GM19438 (cell line): ENCODE measurements at regions not wholly inside any gene's neighbourhood (a gene's known extent, or its start where the extent isn't known, plus 50 kb on each side); places are given as distances from the start of the nearest gene placed in this dataset.
"Not testable (repeated sequence)": the region's sequence is repeated elsewhere in the genome, so short reads cannot be mapped to it uniquely, and the experiment has no call there.

ENCODE experiments used
- ATAC-seq: cut with Tn5 transposase; IDR thresholded peaks from one replicate; pipeline ENCODE4 v1.9.1; 2021; ENCODE audit warnings: low read depth; ENCODE audit not compliant: unreplicated experiment

DNA sequence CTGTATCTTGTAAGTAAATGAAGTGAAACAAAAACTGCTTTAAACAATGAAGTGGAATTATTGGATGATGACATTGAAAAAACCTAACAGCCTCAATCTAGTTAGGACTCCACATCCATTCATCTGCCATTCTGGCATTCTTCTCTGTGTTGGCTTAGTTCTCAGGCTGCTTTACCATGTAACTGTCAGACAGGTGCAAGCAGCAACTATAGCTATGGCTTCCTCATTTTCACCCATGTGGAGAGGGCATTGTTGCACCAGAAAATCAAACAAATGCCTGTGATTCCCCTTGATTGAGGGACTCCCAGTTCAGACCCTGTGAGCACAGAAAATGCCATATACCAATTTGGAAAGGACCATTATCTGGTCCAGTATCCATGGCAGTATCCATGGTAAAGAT lies 129.5 kb upstream of the NYAP2 start:
- ATAC-seq, result no peak

DNA sequence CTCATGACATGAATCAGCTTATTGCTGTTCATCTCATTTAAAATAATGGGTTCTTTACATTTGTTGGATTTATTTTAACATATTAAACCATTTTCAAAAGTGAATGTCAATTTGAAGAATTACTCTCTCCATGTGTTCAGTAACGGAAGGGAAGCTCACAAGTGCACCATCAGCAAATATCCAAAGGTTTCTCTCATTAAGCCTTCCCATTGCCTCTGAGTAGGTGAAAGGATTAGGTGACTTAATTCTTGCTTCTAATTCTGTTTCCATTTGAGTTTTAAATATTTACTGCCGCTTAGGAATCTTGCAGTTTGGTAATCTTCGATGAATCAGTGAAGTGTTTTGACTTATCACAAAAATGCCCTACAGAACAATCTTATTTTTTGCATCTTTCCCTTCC lies 145.1 kb upstream of the NYAP2 start:
- no peak for ATAC-seq

DNA sequence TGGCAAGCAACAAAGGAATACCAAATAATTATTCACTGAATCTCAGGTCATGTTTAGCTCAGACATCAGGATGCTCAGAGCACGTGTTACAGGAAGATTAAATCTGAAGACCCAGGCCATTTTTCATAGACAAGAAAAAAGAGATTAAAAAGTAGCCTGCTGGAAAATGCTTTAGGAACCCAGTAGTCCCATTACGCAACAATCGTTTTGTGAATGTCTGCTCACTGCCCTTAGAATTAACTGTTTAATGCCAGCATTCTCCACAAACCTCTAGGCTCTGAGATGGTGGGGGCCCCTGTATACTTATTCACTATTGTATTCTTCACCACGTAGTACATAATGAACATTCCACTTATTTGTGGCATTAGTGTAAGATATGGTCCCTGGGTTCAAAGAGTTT lies 154.6 kb upstream of the NYAP2 start:
- ATAC-seq, result no peak

DNA sequence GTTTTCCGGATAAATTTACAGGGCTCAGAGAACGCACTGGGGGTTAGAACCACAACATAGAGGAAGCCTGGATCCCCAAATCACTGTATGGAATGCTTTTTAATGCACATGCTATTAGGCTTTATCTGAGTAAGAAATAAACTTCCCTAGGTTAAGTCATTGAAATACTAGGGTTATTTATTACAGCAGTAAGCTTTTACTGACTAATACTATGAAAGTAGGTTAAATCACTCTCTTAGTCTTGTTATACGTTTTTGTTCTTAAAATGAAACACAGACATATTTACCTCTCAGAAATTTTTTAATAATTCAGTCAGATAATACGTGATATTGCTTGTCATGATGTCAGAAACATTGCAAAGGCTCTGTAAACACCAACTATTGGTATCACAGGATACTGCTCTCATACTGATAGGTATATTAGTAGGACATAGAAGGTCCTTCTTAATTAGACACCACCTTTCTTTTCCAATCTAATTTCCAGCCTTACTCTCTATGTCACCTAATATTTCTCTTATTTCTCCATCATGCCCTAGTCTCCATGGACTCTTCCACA lies 162.7 kb upstream of the NYAP2 start:
- ATAC-seq, result no peak

DNA sequence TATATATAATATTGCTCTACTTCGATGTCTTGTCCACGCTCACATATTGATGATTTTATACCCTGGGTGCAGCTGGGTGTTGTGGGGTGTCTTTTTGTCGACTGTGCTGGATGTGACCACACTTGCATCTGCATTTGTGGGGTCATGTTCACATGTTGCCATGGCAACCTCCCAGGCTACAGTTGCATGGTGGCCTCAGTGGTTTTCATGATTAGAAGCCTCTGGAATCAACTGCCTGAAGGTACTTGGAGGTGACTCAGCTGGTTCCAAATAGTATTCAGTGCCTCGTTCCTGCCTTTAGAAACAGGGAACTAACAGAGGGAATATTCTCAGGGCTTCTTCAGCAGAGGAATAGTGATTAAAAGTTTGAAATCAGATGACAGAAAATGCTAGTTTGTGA lies 166.3 kb upstream of the NYAP2 start:
- ATAC-seq, result no peak

DNA sequence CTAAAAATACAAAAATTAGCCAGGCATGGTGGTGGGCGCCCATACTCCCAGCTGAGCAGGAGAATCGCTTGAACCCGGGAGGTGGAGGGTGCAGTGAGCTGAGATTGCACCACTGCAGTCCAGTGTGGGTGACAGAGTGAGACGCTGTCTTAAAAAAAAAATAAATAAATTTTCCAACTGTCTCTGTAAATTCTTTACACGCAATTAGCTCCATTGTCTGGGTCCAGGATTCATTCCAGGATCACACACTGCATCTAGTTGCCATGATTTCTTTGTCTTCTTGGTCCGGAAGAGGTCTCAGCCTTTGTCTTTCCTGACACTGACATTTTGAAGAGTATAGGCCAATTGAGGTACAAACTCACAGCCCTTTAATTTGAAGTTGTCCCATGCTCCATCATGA lies 167.6 kb upstream of the NYAP2 start:
- ATAC-seq, result no peak

DNA sequence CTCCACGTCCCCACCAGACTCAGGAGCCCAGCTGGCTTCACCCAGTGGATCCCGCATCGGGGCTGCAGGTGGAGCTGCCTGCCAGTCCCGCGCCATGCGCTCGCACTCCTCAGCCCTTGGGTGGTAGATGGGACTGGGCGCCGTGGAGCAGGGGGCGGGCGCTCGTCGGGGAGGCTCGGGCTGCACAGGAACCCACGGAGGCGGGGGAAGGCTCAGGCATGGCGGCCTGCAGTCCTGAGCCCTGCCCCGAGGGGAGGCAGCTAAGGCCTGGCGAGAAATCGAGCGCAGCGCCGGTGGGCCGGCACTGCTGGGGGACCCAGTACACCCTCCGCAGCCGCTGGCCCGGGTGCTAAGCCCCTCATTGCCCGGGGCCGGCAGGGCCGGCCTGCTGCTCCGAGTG lies 170.2 kb upstream of the NYAP2 start:
- not testable (repeated sequence) for ATAC-seq

DNA sequence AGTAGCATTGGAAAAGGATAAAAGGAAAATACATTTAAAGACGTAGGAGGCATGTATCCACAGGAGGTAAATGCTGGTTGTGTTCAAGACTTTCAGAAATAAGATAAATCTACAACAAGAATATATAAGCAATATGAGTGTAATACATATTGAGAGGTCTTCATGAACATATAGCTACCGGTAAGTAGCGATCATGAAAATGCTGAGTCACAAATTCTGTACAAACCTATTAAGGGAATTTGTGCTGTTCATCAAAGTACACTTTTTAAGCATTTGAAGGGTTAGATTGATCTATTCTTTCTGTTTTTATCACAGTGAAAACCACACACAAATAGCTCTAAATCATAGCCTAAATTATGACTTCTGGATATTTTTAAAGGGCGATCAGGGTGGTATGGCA lies 173.1 kb upstream of the NYAP2 start:
- no peak for ATAC-seq

DNA sequence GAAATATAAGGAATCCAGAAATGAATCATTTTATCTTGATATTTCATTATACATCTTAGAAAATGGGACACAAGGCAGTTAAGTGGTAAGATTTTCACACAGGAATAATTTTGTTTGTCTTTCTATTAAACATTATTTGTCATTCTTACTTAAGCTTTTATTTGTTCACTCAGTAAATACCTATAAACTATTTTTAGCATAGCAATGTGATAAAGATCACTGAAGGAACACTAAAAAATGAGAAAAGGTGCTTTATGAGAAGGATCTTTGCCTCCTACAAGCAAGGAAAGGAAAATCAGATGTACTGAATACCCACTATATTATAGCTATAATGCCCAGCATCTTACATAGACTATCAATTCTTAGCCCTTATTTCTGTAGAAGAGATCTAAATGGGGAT lies 176.2 kb upstream of the NYAP2 start:
- no peak for ATAC-seq

DNA sequence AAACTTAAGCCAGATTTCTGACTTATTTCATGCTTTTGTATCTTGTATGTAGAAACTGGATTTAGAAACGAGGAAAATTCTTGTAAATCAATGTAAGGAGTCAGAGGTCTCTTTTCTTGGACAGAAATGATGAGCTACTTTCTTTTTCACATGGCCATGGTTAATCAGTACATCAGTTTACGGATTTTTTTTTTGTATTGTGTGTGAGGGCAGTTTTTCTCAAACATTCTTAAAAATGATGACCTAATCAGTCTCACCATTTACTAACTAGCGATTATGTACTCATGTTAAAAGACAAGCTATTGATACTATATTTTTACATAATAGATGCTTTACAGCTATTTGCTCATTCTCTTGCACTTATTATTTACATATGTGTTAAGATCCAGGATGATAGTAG lies 165.2 kb upstream of the DOCK10 start:
- no peak for ATAC-seq

DNA sequence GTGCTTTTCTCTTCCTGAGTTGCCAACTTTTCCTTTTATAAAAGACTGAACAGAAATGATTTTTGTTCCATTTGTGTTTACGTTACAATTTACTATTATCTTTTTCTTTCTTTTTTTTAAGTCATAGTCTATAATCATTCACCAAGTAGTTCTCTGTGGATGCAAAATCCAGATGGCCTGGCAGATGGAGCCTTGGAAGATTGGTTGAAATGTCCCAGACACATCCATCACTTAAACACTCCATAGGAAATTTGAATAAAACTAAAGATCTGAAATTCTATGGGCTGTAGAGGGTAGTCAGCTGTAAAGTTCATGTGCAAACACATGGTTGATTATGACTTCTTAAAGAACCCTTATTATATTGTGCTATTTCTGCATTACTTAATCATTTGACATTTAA lies 164.8 kb upstream of the DOCK10 start:
- no peak for ATAC-seq

DNA sequence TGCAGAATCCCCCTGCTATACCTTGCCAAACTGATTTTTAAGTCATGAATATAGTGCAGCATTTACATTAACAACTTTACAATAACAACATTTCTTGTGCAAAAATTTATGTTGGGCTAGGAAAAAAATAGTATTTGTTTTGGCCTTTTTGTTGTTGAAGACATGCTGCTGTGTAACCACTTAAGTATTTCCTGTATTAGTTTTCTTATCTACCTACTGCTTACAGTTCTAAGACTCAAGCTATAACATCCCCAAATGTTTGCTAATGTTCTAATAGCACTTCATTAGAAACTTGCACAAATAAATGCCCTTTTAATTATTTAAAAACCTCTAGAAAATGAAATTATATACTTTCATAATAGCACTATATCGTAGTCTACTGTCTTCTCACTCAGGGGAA lies 154.3 kb upstream of the DOCK10 start:
- no peak for ATAC-seq

DNA sequence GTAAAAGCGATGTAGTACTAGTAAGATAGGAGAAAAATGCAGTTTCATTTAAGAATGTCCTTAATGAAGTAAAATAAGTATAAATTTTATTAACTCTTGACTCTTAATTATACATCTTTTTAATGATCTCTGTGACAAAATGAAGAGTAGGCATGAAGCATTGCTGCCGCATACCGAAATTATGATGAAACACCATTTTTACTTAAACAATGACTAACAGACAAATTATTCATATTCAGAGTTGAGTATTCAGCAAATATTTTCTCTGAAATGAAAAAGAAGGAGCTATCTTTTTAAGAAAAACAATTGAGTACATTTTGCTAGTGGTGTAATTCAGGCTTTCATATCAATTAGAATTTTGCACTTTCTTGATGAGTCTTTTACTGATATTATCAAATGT lies 150.6 kb upstream of the DOCK10 start:
- no peak for ATAC-seq

DNA sequence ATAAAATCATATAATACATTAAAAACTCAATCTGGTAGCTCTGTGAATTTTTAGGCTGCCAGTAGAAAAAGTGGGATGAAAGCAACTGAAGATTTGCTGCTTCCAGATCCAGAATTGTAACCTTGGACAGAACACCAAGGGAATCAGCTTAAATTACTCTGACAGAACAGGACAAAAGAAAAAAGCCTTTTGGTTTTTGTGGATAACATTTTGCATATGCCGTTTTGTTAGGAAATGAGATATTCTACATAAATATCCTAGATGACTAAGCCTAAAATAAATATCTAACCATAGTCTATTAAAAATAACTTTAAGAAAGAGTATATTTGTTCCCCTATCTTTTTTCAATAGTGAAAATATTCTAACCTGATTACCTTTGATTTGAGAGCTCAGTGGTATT lies 148.7 kb upstream of the DOCK10 start:
- no peak for ATAC-seq

DNA sequence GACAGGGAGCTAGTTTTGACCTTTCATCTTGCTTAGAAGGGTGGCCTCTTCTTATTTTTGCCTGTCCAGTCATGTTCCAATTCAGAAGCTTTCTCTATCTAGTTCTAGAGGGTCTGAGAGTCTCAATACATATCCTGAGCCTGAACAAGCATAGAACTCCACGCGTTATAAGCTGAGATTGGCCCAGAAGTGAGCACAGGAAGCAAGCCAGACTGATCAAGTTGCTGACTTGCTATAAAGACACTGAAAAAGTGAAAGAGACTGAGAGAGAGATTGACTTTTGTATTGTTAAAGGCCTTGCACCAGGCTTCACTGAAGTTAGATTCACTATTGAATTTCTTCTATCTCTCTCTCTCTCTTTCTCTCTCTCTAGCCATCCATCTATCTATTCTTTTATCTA lies 142.7 kb upstream of the DOCK10 start:
- ATAC-seq, result no peak

DNA sequence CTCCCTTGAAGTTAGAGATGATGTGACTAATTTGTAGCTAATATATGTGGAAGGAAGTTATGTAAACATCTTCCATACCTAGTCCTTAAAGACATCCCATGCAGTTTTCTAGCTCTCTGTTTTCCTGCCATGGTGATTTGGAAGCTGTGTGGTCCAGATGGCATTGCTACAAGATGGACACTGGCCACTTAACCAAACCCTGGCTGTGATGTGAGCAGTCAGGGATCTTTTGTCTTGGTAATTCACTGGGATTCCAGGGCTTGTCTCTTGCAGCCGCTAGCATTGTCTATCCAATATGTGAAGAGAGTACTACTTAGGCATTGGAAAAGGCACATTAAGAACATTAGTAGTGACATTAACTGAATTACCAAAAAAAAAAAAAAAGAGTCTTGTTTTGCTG lies 139.9 kb upstream of the DOCK10 start:
- ATAC-seq, result no peak

DNA sequence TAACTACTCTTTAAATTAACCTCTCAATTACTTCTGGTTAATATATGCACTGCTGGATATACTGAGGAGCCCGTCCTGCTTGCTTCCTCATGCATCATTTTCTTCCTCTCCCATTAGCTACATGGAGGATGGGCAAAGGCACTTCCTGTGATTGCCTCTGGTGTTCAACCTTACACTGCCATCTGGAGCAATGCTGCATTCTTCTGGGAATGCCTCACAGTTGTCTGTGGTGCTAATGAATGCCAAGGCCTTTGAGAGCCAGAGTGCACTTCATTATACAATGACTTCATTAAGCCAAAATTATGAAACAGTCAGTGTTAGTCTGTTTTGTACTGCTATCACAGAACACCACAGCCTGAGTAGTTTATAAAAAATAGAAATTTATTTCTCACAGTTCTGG lies 134.8 kb upstream of the DOCK10 start:
- no peak for ATAC-seq

DNA sequence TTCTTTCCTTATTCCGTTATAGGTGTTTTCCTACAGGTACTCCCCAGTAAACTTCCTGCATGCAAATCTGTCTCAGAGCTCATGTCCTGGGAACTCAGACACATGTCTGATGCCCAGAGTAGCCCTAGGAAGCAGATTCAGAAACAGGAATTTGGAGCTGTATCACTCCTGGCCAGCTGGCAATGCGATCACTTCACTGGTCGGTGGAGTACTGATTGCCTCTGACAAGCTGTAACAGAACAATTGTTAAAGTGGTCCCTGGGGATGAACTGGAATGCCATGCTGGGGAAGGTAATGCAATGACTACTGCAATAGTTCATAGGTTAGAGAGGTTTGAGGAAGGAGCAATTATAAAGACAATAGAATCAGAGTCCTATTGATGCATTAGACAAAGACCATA lies 131.6 kb upstream of the DOCK10 start:
- no peak for ATAC-seq

DNA sequence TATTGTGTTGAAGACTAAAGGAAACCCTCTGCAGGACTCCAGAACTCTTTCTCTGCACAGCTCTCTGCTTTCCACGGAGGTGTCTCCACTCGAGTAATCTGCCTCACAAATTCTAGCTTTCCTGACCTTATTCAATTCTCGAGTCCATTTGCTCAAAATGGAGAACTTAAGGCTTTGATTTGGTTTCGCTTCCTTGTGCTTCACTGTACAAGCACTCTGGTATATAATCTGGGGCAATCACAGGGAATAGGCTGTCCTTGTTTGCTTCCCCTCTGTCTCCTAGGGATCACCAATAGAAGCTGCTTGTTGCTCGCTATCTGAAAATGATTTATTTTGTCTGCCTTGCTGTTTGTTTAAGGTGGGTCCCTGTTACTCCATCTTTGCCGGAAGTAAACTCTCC lies 129.1 kb upstream of the DOCK10 start:
- ATAC-seq, result no peak

DNA sequence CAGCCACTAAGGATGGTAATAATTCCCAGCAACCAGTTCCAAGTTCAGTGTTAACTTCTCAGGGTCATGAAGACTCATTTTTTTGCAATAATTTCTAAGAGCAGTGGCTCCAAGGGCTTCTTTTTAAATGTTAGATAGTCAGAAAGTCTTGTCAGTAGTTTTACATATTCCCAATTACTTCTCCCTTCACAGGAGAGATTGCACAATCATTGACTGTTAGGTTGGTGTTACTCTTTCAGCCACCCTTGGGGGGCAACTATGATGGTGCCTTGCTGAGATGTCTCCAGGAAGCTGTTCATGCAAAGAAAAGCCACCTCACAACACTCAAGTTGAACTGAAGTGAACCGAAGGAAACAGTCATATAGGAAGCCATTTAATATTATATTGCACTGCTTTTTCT lies 127.9 kb upstream of the DOCK10 start:
- ATAC-seq, result no peak

DNA sequence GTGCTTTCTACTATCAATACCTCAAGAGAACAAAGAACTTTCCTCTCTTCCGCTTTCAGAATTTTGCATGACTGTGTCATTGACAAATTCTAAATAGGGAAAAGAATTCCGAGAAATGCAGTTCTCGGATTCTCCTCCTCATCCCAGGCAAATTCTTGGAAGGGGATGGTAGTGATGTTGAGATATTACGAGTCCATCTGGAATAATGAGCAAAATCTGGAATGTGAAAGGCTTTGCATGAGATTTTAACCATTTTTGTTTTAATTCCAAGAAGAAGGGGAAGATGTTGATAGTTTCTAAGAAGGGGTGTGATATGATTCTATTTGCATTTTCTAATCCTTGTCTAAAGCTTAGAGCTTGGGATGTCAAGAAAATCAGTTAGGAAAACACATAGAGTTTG lies 127.1 kb upstream of the DOCK10 start:
- no peak for ATAC-seq

DNA sequence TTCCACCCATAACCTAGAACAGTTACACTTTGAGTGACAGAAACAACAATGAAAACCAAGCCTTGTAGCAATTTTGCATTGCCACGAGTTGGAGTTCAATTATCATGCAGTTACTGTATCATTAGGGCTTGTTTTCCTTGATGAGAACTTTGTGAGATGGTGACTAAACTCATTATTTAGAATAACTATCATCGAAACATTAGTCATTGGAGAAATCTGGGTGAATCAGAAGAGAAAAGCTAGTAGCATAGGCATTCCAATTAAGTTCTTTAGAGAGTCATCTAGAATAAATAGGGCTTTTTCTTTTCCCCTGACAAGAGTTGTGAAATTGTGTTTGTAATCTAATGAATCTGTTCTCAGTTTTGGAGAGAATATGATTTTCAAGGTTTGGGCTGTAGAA lies 122.8 kb upstream of the DOCK10 start:
- ATAC-seq, result no peak

DNA sequence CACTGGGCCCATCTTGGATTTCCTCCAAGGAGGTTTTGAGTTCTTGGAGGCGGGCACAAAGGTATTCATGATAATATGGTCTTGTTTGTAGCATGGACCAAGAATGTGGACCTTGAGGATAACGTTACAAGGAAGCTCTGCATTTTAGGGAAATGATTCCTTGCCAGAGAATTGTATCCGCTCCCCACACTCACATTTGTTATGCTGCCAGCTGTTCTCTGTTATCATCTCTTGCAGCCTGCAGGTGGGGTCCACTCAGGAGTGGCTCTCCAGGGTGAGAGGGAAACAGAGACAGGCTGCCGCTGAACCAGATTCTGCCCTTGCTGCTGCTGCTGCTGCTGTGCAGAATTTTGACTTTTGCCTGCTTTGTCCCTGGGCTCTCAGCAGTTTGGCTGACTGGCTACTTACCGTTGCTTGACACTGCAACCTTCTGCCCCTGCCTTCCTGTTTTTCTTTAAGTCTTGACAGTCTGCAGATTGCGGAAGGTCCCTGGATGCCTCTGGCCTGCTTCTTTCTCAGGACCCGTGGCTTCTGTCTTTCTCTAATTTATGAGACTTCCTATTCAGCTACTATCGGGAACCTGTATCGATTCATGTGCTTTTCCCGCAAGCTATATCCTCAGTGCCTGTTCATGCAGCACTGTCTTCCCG lies 122.3 kb upstream of the DOCK10 start:
- no peak for ATAC-seq
